ENCODE measurements at regions not wholly inside any gene's neighbourhood (a gene's known extent, or its start where the extent isn't known, plus 50 kb on each side); places are given as distances from the start of the nearest gene placed in this dataset.

DNA sequence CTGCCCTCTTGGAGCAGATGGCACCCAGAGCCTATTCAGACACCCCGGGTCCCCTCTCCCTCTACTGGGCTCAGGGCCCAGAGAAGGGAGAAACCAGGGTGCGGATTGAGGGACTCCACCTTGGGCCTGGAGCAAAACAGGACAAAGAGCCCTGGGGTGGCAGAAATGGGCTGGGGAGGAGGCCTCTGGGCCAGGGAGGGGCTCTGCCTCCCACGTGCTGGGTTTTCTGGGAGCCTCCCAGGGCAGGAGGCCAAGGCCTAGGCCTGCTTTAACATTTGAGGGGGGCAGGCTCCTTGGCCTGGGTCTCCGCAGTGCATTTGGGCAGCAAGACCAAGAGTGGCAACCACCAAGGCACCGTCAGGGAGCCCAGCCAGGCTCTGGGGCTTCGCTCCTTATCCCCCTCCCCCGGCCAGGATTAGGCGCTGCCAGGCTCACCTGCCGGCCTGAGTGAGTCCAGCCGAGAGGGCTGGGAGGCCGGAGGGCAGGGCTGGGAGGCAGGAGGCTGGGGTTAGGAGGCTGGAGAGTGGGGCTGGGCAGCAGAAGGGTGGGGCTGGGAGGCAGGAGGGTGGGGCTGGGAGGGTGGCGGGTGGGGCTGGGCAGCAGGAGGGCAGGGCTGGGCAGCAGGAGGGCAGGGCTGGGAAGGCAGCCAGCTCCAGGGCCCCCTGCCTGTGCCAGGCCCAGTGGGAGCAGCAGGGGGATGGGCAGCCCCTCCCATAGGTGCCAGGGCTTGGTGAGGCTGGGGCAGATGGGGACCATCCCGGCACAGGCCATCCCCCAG, 101.8 kb upstream of the EIF5 start:
- no peak overlapping the region for H3K4me3 ChIP-seq (ENCODE audit: low read depth in 1 of 3, low read length in 3 of 3)
- H3K27me3 ChIP-seq (ENCODE audit: control insufficient read depth in 4 of 4, insufficient read depth in 4 of 4, low read length in 3 of 4): no peaks in the 10 kb centered on the region
- no peak for DNase-seq (ENCODE audit: low spot score)
- TF ChIP-seq GABPA (IDR thresholded peaks at IDR 0.05 in 1 of 2, conservative IDR thresholded peaks at IDR 0.05 in 1 of 2): no peak
- TF ChIP-seq EGR1 (IDR thresholded peaks at IDR 0.05; ENCODE audit: low read depth in 2 of 2): no peak
- TF ChIP-seq, protein P1, sequence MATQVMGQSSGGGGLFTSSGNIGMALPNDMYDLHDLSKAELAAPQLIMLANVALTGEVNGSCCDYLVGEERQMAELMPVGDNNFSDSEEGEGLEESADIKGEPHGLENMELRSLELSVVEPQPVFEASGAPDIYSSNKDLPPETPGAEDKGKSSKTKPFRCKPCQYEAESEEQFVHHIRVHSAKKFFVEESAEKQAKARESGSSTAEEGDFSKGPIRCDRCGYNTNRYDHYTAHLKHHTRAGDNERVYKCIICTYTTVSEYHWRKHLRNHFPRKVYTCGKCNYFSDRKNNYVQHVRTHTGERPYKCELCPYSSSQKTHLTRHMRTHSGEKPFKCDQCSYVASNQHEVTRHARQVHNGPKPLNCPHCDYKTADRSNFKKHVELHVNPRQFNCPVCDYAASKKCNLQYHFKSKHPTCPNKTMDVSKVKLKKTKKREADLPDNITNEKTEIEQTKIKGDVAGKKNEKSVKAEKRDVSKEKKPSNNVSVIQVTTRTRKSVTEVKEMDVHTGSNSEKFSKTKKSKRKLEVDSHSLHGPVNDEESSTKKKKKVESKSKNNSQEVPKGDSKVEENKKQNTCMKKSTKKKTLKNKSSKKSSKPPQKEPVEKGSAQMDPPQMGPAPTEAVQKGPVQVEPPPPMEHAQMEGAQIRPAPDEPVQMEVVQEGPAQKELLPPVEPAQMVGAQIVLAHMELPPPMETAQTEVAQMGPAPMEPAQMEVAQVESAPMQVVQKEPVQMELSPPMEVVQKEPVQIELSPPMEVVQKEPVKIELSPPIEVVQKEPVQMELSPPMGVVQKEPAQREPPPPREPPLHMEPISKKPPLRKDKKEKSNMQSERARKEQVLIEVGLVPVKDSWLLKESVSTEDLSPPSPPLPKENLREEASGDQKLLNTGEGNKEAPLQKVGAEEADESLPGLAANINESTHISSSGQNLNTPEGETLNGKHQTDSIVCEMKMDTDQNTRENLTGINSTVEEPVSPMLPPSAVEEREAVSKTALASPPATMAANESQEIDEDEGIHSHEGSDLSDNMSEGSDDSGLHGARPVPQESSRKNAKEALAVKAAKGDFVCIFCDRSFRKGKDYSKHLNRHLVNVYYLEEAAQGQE (IDR thresholded peaks at IDR 0.05): no peak
- no peak for TF ChIP-seq HNF4A (conservative IDR thresholded peaks at IDR 0.05)
- no peak for TF ChIP-seq TAF1 (conservative IDR thresholded peaks at IDR 0.05)
- no peak for TF ChIP-seq SP1 (IDR thresholded peaks at IDR 0.05)
- no peak for TF ChIP-seq RAD21 (IDR thresholded peaks at IDR 0.05)
- no peak for TF ChIP-seq FOXA1 (IDR thresholded peaks at IDR 0.05)
- no peak for TF ChIP-seq RXRA (IDR thresholded peaks at IDR 0.05)
- TF ChIP-seq, protein P2, sequence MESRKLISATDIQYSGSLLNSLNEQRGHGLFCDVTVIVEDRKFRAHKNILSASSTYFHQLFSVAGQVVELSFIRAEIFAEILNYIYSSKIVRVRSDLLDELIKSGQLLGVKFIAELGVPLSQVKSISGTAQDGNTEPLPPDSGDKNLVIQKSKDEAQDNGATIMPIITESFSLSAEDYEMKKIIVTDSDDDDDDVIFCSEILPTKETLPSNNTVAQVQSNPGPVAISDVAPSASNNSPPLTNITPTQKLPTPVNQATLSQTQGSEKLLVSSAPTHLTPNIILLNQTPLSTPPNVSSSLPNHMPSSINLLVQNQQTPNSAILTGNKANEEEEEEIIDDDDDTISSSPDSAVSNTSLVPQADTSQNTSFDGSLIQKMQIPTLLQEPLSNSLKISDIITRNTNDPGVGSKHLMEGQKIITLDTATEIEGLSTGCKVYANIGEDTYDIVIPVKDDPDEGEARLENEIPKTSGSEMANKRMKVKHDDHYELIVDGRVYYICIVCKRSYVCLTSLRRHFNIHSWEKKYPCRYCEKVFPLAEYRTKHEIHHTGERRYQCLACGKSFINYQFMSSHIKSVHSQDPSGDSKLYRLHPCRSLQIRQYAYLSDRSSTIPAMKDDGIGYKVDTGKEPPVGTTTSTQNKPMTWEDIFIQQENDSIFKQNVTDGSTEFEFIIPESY (IDR thresholded peaks at IDR 0.05): no peak
- no peak for TF ChIP-seq JUND (IDR thresholded peaks at IDR 0.05)
- no peak for TF ChIP-seq HNF4G (IDR thresholded peaks at IDR 0.05)
- TF ChIP-seq, protein P3, sequence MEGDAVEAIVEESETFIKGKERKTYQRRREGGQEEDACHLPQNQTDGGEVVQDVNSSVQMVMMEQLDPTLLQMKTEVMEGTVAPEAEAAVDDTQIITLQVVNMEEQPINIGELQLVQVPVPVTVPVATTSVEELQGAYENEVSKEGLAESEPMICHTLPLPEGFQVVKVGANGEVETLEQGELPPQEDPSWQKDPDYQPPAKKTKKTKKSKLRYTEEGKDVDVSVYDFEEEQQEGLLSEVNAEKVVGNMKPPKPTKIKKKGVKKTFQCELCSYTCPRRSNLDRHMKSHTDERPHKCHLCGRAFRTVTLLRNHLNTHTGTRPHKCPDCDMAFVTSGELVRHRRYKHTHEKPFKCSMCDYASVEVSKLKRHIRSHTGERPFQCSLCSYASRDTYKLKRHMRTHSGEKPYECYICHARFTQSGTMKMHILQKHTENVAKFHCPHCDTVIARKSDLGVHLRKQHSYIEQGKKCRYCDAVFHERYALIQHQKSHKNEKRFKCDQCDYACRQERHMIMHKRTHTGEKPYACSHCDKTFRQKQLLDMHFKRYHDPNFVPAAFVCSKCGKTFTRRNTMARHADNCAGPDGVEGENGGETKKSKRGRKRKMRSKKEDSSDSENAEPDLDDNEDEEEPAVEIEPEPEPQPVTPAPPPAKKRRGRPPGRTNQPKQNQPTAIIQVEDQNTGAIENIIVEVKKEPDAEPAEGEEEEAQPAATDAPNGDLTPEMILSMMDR (IDR thresholded peaks at IDR 0.05; ENCODE audit: low read depth, low read length, missing input control): no peak
- 78% methylated on average over 13 of the region's 13 CpGs for WGBS
- H3K4me1 ChIP-seq (ENCODE audit: control insufficient read depth in 4 of 4, insufficient read depth in 4 of 4, low read length in 3 of 4): no peaks in the 10 kb centered on the region
- H3K9ac ChIP-seq (ENCODE audit: low read depth in 1 of 2, low read length in 2 of 2): no peak overlapping the region
- H3K27ac ChIP-seq (ENCODE audit: low read depth in 1 of 2, low read length in 2 of 2): no peak overlapping the region
- H3K9me3 ChIP-seq (ENCODE audit: control insufficient read depth in 4 of 4, low read length in 3 of 4): no peaks in the 10 kb centered on the region
- H3K36me3 ChIP-seq (ENCODE audit: control insufficient read depth in 4 of 4, insufficient read depth in 3 of 4, low read depth in 1 of 4, low read length in 3 of 4): no peaks in the 10 kb centered on the region

DNA sequence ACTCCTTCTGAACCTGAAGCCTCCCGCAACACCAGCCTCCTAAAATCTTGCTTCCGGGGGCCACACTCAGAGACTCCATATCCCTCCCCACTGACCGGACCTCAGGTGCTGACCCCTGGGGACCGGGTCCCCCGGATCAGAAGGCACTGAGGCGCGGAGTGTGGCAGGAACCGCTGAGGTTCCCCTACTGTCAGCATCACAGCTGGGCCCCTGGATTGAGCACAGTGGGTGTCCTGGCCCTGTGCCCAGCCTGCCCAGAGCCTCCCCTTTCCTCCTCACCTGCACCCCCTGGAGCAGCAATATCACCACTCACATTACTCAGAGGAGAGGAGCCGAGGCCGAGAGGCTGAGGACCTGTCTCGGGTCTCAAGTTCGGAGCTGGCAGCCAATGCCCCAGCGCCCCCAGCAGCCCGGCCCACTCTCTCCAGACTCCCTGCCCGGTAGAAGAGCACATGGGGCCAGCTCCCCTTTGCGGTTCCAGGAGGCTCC, 101.2 kb upstream of the EIF5 start:
- H3K9ac ChIP-seq (ENCODE audit: low read depth in 1 of 2, low read length in 2 of 2): no peak overlapping the region
- TF ChIP-seq SP1 (IDR thresholded peaks at IDR 0.05) (no peak), HNF4A (conservative IDR thresholded peaks at IDR 0.05) (no peak), FOXA2 (IDR thresholded peaks at IDR 0.05) (no peak), YY1 (IDR thresholded peaks at IDR 0.05) (no peak), NR2F2 (IDR thresholded peaks at IDR 0.05) (no peak)
- H3K4me3 ChIP-seq (ENCODE audit: low read depth in 1 of 3, low read length in 3 of 3): no peak overlapping the region
- no peaks in the 10 kb centered on the region for H3K36me3 ChIP-seq (ENCODE audit: control insufficient read depth in 4 of 4, insufficient read depth in 3 of 4, low read depth in 1 of 4, low read length in 3 of 4)
- DNase-seq (ENCODE audit: low spot score): no peak
- no peaks in the 10 kb centered on the region for H3K9me3 ChIP-seq (ENCODE audit: control insufficient read depth in 4 of 4, low read length in 3 of 4)
- no peak overlapping the region for H3K27ac ChIP-seq (ENCODE audit: low read depth in 1 of 2, low read length in 2 of 2)
- 95% methylated on average over 16 of the region's 16 CpGs for WGBS
- no peaks in the 10 kb centered on the region for H3K27me3 ChIP-seq (ENCODE audit: control insufficient read depth in 4 of 4, insufficient read depth in 4 of 4, low read length in 3 of 4)
- H3K4me1 ChIP-seq (ENCODE audit: control insufficient read depth in 4 of 4, insufficient read depth in 4 of 4, low read length in 3 of 4): no peaks in the 10 kb centered on the region

Data from liver (tissue), 8 donors.